GM03348 (cell line): ENCODE measurements at regions not wholly inside any gene's neighbourhood (a gene's known extent, or its start where the extent isn't known, plus 50 kb on each side); places are given as distances from the start of the nearest gene placed in this dataset.
"Not testable (repeated sequence)": the region's sequence is repeated elsewhere in the genome, so short reads cannot be mapped to it uniquely, and the experiment has no call there.

Experiments used
- DNase-seq: peaks from one replicate; pipeline ENCODE4 v3.0.0; 2012; ENCODE audit warnings: low spot score

GRCh38 chr4:31189938-31190337 lies 469.8 kb downstream of the PCDH7 start:
- no peak for DNase-seq

GRCh38 chr4:31190671-31191070 lies 470.5 kb downstream of the PCDH7 start:
- DNase-seq, result no peak

GRCh38 chr4:31192341-31192740 lies 472.2 kb downstream of the PCDH7 start:
- no peak for DNase-seq

- no peak for DNase-seq
Observed at GRCh38 chr4:31193521-31193920, 473.4 kb downstream of the PCDH7 start.

- DNase-seq, result no peak
Observed at GRCh38 chr4:31194823-31195222, 474.7 kb downstream of the PCDH7 start.

GRCh38 chr4:31199644-31200043 lies 479.5 kb downstream of the PCDH7 start:
- DNase-seq, result no peak

GRCh38 chr4:31202054-31202453 lies 481.9 kb downstream of the PCDH7 start:
- not testable (repeated sequence) for DNase-seq

- no peak for DNase-seq
Observed at GRCh38 chr4:31204874-31205273, 484.7 kb downstream of the PCDH7 start.

GRCh38 chr4:31220921-31221320 lies 500.8 kb downstream of the PCDH7 start:
- no peak for DNase-seq

- DNase-seq, result no peak
Observed at GRCh38 chr4:31228068-31228467, 507.9 kb downstream of the PCDH7 start.

GRCh38 chr4:31230594-31230993 lies 510.4 kb downstream of the PCDH7 start:
- no peak for DNase-seq

- no peak for DNase-seq
Observed at GRCh38 chr4:31234494-31234893, 514.3 kb downstream of the PCDH7 start.

- DNase-seq, result no peak
Observed at GRCh38 chr4:31234901-31235300, 514.7 kb downstream of the PCDH7 start.

GRCh38 chr4:31236020-31236638 lies 516.0 kb downstream of the PCDH7 start:
- no peak for DNase-seq

- DNase-seq, result no peak
Observed at GRCh38 chr4:31236639-31237173, 516.5 kb downstream of the PCDH7 start.

- no peak for DNase-seq
Observed at GRCh38 chr4:31237233-31237632, 517.1 kb downstream of the PCDH7 start.

- DNase-seq, result no peak
Observed at GRCh38 chr4:31239886-31240285, 519.7 kb downstream of the PCDH7 start.

GRCh38 chr4:31241504-31242106 lies 521.4 kb downstream of the PCDH7 start:
- no peak for DNase-seq

- no peak for DNase-seq
Observed at GRCh38 chr4:31246856-31247255, 526.7 kb downstream of the PCDH7 start.

- no peak for DNase-seq
Observed at GRCh38 chr4:31259119-31259518, 539.0 kb downstream of the PCDH7 start.

GRCh38 chr4:31261632-31262031 lies 541.5 kb downstream of the PCDH7 start:
- no peak for DNase-seq

GRCh38 chr4:31266094-31266493 lies 545.9 kb downstream of the PCDH7 start:
- DNase-seq, result peak; percentile 35

- DNase-seq, result peak; percentile 34
Observed at GRCh38 chr4:31272331-31273061, 552.3 kb downstream of the PCDH7 start.
